T-helper 1 cell treated with Interleukin-12 subunit alpha and Interleukin-12 subunit beta and Interleukin-4 antibody, amounts not matched to agents 30 ng/mL and 1 ng/mL, for 36 hours (primary cell): ENCODE measurements at regions not wholly inside any gene's neighbourhood (a gene's known extent, or its start where the extent isn't known, plus 50 kb on each side); places are given as distances from the start of the nearest gene placed in this dataset.

Experiments
- intact Hi-C: fragments of 100-400 bp; cut with micrococcal nuclease; formaldehyde crosslinking; loops from one replicate; pipeline ENCODE4 v1.15.1; 2024

DNA sequence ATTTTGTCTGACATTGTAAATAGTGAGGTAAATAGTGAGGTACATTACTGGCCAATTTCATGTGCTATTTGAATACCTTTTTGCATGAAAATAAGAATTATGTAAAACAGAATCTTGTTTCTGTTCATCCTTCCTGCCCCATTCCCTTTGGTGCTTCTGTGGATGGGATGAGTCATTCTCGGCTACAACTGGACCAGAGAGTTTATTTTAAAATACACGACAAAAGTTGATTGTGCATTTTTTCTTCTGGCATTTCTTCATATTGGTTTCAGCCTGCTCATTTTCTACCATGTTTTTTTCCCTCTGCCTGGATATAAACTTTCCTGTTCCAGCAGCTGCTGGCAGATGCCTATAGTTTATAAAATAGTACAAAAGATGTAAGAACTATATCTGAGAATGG lies 107.5 kb downstream of the CYSLTR2 start:
- intact Hi-C loops = no loop called here

DNA sequence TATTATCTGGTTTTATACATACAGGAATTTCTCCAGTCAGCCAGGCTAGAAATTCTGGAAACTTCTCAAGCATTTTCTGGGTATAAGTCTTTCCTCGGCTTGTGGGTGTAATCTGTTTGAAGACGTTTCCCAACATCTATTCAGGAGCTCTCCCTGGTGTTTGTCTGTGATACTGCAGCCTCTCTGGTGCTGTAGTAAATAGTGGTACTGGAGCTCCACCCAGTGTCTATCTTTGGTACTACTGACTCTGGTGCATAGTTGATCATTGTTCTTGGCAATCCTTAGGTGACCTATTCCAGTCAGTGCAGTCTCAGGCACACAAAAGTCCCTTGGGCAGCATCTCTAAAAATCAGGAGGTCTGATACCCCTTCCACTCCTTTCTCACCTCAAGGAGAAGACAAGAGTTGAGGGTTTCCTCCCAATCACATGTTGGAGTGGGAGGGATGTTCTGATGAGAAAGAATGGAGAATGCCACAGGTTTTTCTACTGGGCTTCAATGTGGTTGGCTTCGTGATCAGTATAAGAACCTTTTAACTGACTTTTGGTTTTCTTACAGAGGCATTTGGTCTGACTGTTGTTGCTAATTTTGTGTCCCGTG lies 115.5 kb downstream of the CYSLTR2 start:
- intact Hi-C loops = loop anchor here (1.0 kb wide), 16 partner anchors 36 to 731 kb away; partner anchors contain the start of genes CYSLTR2, FNDC3A, ITM2B and MED4

DNA sequence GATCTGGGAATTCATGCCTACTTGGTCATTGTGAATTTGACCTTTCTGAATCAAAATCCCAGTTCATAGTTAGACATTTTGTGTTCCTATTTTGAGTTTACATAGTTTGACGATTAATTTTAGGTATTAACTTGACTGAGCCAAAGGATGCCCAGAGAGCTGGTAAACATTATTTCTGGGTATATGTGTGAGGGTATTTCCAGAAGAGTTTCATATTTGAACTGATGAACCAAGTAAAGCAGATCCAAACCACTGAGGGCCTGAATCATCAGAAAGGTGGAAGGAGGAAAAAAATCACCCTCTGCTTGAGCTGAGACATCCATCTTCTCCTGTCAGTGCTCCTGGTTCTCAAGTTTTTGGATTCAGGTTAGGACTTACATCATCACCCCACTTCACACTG lies 116.6 kb downstream of the CYSLTR2 start:
- intact Hi-C loops = no loop called here

DNA sequence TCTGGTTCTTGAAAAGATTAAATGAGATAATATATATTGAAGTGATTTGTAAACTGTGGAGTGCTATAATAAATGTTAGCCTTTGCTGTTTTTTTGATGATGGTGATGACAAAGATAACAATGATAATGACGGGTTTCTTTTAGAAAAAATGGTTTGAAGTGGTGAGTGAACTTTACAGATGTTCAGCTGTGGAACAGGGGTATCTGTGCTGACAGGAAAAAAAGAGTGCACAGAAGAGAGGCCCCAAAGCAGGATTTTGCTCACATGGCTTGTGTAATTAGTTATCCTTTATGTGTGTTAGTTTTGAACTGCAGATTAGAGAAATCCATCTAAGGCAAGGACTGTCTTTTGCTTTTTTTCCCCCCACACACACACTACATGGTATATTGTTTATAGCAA lies 119.2 kb downstream of the CYSLTR2 start:
- intact Hi-C loops = no loop called here

DNA sequence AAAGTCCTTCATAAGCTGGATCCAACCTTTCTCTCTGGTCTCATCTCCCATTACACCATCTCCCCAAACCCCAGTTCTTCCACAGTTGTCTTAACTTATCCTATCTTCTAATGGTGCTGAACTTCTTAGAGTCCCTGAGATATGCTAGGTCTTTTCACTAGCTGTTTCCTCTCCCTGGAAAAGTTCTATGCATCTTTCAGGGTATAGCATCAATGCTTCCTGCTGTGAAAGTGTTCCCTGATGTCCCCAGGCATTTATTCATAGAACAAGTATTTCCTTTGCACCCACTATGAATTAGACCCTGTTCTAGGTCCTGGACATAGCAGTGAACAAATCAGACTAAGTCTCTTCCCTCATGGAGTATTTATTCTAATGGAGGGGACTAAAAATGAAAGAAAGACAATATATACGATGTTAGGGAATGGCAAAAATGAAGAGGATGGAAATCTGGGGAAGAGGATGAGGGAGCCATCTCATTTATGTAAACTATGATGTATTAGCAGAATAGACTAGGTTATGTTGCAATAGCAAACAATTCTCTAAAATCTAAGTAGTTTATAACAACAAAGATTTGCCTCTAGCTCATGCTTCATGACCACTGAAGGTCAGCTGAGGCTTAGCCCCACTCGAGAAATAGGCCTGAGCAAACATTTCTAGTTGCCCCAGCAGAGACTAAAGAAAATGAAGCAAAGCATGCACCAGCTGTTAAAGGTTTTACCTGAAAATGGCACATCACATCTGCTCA lies 120.0 kb downstream of the CYSLTR2 start:
- intact Hi-C loops = no loop called here

GRCh38 chr13:48775285-48775684 lies 121.6 kb downstream of the CYSLTR2 start:
- intact Hi-C loops = no loop called here

DNA sequence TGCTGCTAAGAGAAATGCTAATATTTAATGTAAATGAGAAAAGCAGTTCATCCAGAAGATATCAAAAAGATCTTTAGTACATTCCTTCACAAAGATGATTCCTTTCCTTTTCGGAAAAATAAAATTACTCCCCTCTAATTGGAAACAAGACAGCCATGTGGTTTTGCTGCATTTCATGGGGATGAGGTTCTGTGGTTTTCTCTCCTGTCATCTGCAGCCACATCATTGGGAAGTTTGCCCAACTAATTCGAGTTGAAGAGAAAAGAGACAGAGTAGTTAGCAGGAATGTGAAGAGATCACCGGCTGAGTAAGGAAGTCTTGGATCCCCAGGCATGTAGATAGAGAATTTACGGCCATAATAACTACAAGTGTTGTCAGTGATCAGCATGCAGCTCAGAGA lies 122.1 kb downstream of the CYSLTR2 start:
- intact Hi-C loops = no loop called here

- intact Hi-C loops = no loop called here
Measured at GRCh38 chr13:48776401-48776800, 122.7 kb downstream of the CYSLTR2 start.

GRCh38 chr13:48778610-48779009 lies 124.9 kb downstream of the CYSLTR2 start:
- intact Hi-C loops = no loop called here

GRCh38 chr13:48780713-48781341 lies 127.1 kb downstream of the CYSLTR2 start:
- intact Hi-C loops = no loop called here

- intact Hi-C loops = no loop called here
Measured at GRCh38 chr13:48782429-48782840, 128.7 kb downstream of the CYSLTR2 start.

- intact Hi-C loops = no loop called here
Measured at GRCh38 chr13:48783181-48783630, 129.5 kb downstream of the CYSLTR2 start.

DNA sequence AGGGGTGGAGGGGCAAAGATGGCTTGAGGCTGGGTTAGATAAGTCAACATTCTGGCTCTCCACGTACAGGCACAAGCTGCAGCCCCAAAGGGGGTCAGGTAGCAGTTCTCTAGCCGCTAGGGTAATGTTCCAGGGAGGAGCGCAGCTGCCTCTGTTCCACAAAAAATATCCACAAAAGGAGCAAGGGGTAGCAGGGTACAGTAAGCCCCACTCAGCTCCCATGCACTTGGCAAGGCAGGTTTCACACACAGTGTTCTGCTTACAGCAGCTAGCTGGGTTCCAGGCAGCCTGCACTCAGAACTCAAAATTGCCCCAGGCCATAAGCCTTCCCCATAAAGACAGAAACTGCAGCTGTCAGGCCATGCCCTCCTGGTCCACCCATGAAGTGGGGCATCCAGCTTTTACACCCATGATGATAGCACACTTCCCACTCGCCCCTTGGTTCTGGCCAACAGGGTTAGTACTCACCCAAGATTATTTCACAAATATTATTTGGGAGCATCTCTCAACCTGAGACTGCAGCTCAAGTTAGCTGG lies 130.0 kb downstream of the CYSLTR2 start:
- intact Hi-C loops = no loop called here

DNA sequence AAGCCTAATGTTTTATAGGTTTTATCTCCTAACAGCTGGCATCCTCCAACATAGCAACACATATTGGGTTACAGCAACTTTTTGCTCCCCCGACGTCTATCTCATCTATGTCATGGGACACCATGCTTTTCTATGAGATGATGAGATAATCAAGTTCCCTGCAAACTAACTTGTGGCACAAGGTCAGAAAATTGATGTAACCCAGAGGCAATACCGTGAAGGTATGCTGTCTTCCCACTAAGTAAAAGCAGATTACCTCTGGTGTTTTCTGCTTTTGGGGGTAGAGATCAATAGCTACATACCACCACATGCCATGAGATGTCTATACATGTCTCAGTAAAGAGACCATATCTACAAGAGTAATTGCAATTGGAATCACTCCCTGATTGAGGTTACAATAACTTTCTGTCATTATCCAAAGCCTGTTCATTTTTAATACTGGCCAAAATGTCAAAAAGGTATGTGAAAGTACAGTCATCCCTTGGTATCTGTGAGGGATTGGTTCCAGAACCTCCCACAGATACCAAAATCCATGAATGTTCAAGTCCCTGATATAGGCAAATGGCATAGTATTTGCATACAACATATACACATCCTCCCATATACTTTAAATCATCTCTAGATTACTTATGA lies 131.3 kb downstream of the CYSLTR2 start:
- intact Hi-C loops = no loop called here

- intact Hi-C loops = no loop called here
Measured at GRCh38 chr13:48790199-48790598, 136.5 kb downstream of the CYSLTR2 start.

GRCh38 chr13:48790966-48791365 lies 137.2 kb downstream of the CYSLTR2 start:
- intact Hi-C loops = no loop called here

GRCh38 chr13:48797127-48797526 lies 143.4 kb downstream of the CYSLTR2 start:
- intact Hi-C loops = no loop called here

- intact Hi-C loops = no loop called here
Measured at GRCh38 chr13:48797761-48798160, 144.0 kb downstream of the CYSLTR2 start.

GRCh38 chr13:48798180-48798579 lies 144.5 kb downstream of the CYSLTR2 start:
- intact Hi-C loops = no loop called here

DNA sequence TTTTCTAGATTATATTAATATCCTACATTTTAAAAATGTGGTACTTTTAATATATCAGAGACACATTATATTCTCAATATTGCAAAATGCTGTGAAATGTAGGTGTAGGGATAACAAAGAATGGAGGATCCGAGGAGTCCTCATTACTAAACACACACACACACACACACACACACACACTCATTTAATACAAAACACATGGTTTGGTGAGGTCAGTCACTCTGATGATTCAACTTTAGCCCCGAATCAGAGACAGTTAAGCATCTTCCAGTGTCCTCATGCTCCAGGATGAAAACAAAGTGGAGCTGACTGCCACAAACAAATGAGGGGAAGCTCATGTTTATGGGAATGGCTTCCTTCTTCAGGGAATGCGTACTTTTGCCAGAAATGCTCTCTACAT lies 147.5 kb downstream of the CYSLTR2 start:
- intact Hi-C loops = no loop called here

GRCh38 chr13:48804821-48805601 lies 151.3 kb downstream of the CYSLTR2 start:
- intact Hi-C loops = loop anchor here (1.0 to 5.0 kb wide), 3 partner anchors 36 to 172 kb away; partner anchors contain the start of gene CYSLTR2
